Spleen (tissue), 7 donors: ENCODE measurements at regions not wholly inside any gene's neighbourhood (a gene's known extent, or its start where the extent isn't known, plus 50 kb on each side); places are given as distances from the start of the nearest gene placed in this dataset.

Experiments
- CTCF ChIP-seq, 11 experiments: fragments of 200-600 bp in 7 of 11; fragments of 450-650 bp in 4 of 11; sonication (generic) in 4 of 11; IDR thresholded peaks in 8 of 11; conservative IDR thresholded peaks in 3 of 11; 1 replicate in 7 of 11; 2 replicates in 4 of 11; pipeline versions ENCODE4 v1.4.0 to v1.8.0; 2016 to 2021; ENCODE audit warnings: antibody characterized with exemption in 11 of 11, inconsistent platforms in 4 of 11, mild to moderate bottlenecking in 1 of 11
- POLR2A ChIP-seq, 3 donors: fragments of 450-650 bp; IDR thresholded peaks; one replicate each; pipeline ENCODE4 v1.5.1; 2017; ENCODE audit warnings: antibody characterized with exemption in 3 of 3, mild to moderate bottlenecking in 1 of 3
- donor health status: DM: no; HTN: no; CAD: no; lungs with moderate emphysema.
- donor health status: DM: no; HTN: no; CAD: no.
- donor health status: DM: no; HTN: no; CAD: no.

GRCh38 chr1:99476058-99476457 is 169.9 kb upstream of the PALMD start:
- TF ChIP-seq POLR2A (IDR thresholded peaks at IDR 0.05): no peak
- no peak for TF ChIP-seq CTCF (IDR thresholded peaks at IDR 0.05 in 8 of 11, conservative IDR thresholded peaks at IDR 0.05 in 3 of 11)
